NAMALWA (cell line): ENCODE measurements at regions not wholly inside any gene's neighbourhood (a gene's known extent, or its start where the extent isn't known, plus 50 kb on each side); places are given as distances from the start of the nearest gene placed in this dataset.
"Not testable (repeated sequence)": the region's sequence is repeated elsewhere in the genome, so short reads cannot be mapped to it uniquely, and the experiment has no call there.

ENCODE experiments used
- DNase-seq: peaks from one replicate; pipeline ENCODE4 v3.0.0-alpha.2; 2015; ENCODE audit warnings: low spot score

GRCh38 chr5:68021916-68022315 is 193.6 kb upstream of the PIK3R1 start:
- DNase-seq = no peak

GRCh38 chr5:68021227-68021626 is 194.3 kb upstream of the PIK3R1 start:
- DNase-seq = no peak

GRCh38 chr5:68020461-68020969 is 195.0 kb upstream of the PIK3R1 start:
- not testable (repeated sequence) for DNase-seq

GRCh38 chr5:68015381-68016302 is 199.9 kb upstream of the PIK3R1 start:
- DNase-seq = no peak

GRCh38 chr5:68012831-68013230 is 202.7 kb upstream of the PIK3R1 start:
- DNase-seq = no peak

- no peak for DNase-seq
Measured at GRCh38 chr5:68012429-68012828, 203.1 kb upstream of the PIK3R1 start.

- no peak for DNase-seq
Measured at GRCh38 chr5:68011801-68012200, 203.8 kb upstream of the PIK3R1 start.

- no peak for DNase-seq
Measured at GRCh38 chr5:68011259-68011760, 204.2 kb upstream of the PIK3R1 start.

- DNase-seq = no peak
Measured at GRCh38 chr5:68010740-68011139, 204.8 kb upstream of the PIK3R1 start.

- DNase-seq = peak; percentile 13
Measured at GRCh38 chr5:68007451-68007850, 208.1 kb upstream of the PIK3R1 start.

GRCh38 chr5:68002836-68003235 is 212.7 kb upstream of the PIK3R1 start:
- no peak for DNase-seq

- no peak for DNase-seq
Measured at GRCh38 chr5:68000805-68001204, 214.8 kb upstream of the PIK3R1 start.

- DNase-seq = no peak
Measured at GRCh38 chr5:67999391-67999790, 216.2 kb upstream of the PIK3R1 start.

- DNase-seq = no peak
Measured at GRCh38 chr5:67998709-67999261, 216.8 kb upstream of the PIK3R1 start.

GRCh38 chr5:67997892-67998457 is 217.6 kb upstream of the PIK3R1 start:
- DNase-seq = no peak

GRCh38 chr5:67997148-67997547 is 218.4 kb upstream of the PIK3R1 start:
- DNase-seq = no peak

- no peak for DNase-seq
Measured at GRCh38 chr5:67996596-67996995, 219.0 kb upstream of the PIK3R1 start.

GRCh38 chr5:67992923-67993322 is 222.6 kb upstream of the PIK3R1 start:
- no peak for DNase-seq

- DNase-seq = no peak
Measured at GRCh38 chr5:67989456-67989855, 226.1 kb upstream of the PIK3R1 start.

- DNase-seq = no peak
Measured at GRCh38 chr5:67986761-67987160, 228.8 kb upstream of the PIK3R1 start.

GRCh38 chr5:67985686-67986387 is 229.7 kb upstream of the PIK3R1 start:
- no peak for DNase-seq

GRCh38 chr5:67984546-67984945 is 231.0 kb upstream of the PIK3R1 start:
- DNase-seq = no peak
